ENCODE measurements at regions not wholly inside any gene's neighbourhood (a gene's known extent, or its start where the extent isn't known, plus 50 kb on each side); places are given as distances from the start of the nearest gene placed in this dataset.

DNA sequence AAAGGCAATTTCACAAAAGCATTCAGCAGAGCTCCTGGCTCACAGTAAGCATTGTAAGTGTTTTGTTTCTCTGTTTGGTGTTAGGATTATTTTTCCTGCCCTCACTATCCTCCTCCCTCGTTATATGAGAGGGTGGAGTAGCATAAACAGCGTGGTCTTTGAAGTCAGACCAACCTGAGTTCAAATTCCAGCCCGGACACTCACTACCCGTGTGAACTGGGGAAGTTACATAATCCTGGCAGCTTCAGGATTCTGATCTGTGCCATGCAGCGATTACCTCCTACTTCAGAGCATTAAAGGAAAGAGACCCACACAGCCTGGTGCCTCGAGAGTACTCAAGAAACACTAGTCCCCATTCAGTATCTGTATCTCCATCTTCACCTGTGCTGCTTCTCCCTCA, 386.5 kb downstream of the INHBA start (continued):
- no peak for TF ChIP-seq NR2C2 (IDR thresholded peaks at IDR 0.05; ENCODE audit: borderline replicate concordance, control insufficient read depth, insufficient read length, low read depth)
- no peak for TF ChIP-seq HCFC1 (IDR thresholded peaks at IDR 0.05; ENCODE audit: low read length)

- Histone ChIP-seq H4K20me1 (ENCODE audit: control insufficient read depth, insufficient read depth) (no peaks in the 10 kb centered on the region), H3K36me3 (ENCODE audit: control insufficient read depth in 2 of 2, insufficient read depth in 2 of 2, low read length in 1 of 2) (no peaks in the 10 kb centered on the region), H3K9ac (ENCODE audit: control insufficient read depth, insufficient read depth, low read length) (no peak overlapping the region), H3K4me3 (no peak overlapping the region), H3K9me3 (replicated peaks; ENCODE audit: control insufficient read depth, insufficient read depth, low read length) (no peaks in the 10 kb centered on the region), H2AFZ (ENCODE audit: control insufficient read depth, low read depth, low read length) (no peak overlapping the region), H3K4me1 (ENCODE audit: control insufficient read depth, insufficient read depth, low read length) (no peaks in the 10 kb centered on the region), H3K27ac (ENCODE audit: control insufficient read depth, insufficient read depth) (no peak overlapping the region), H3K4me2 (ENCODE audit: control insufficient read depth, insufficient read depth) (no peak overlapping the region), H3K27me3 (replicated peaks in 1 of 2; ENCODE audit: control insufficient read depth in 2 of 2, insufficient read depth in 2 of 2, low read length in 1 of 2) (no peaks in the 10 kb centered on the region), H3K79me2 (ENCODE audit: control insufficient read depth, insufficient read depth, low read length) (no peaks in the 10 kb centered on the region)
- ATAC-seq (peak; percentile 38; the same call in 2 of the 3 replicates), DNase-seq (ENCODE audit: low read depth, low spot score) (no peak), FAIRE-seq (no peak)
- ChIA-PET POLR2A (interaction anchor here (0.6 kb wide), 1 partner anchor 1389 kb away, joined by 7 read pairs; no protein-coding TSS in a partner anchor), SMC1A (ENCODE audit: uncharacterized antibody, unreplicated experiment) (interaction anchor here (0.7 to 1.4 kb wide), 3 partner anchors 18 to 407 kb away, joined by 3 read pairs; no protein-coding TSS in a partner anchor), CTCF (interaction anchor here (0.9 kb wide), 2 partner anchors 12 to 16 kb away, joined by 3 read pairs; no protein-coding TSS in a partner anchor), RAD21 (ENCODE audit: unreplicated experiment) (no interaction called here)
- BruUV-seq (replicated peaks) = no TSS peak
- 51% methylated on average over 4 of the region's 4 CpGs for WGBS (ENCODE audit: insufficient coverage, insufficient replicate concordance, low lambda C conversion rate, missing lambda C conversion rate)
- TF ChIP-seq ETV6 (conservative IDR thresholded peaks at IDR 0.05 in 1 of 2, IDR thresholded peaks at IDR 0.05 in 1 of 2; ENCODE audit: borderline replicate concordance in 1 of 2, low read depth in 1 of 2) (no peak), CTCF (IDR thresholded peaks at IDR 0.05 in 2 of 3, conservative IDR thresholded peaks at IDR 0.05 in 1 of 3; ENCODE audit: control insufficient read depth in 2 of 3, extremely low read depth in 1 of 3, insufficient read depth in 1 of 3, low read depth in 3 of 3, low read length in 3 of 3) (peak in 1 of 3 experiments; percentile 24; a peak in 1 of 6 replicates)
- in situ Hi-C loops (cut with MboI) (no loop called here), intact Hi-C loops (cut with micrococcal nuclease; ENCODE audit: unreplicated experiment) (no loop called here)
Observed at GRCh38 chr7:41315764-41316163, 387.1 kb downstream of the INHBA start.

Data from GM12878 (cell line).